ENCODE measurements at regions not wholly inside any gene's neighbourhood (a gene's known extent, or its start where the extent isn't known, plus 50 kb on each side); places are given as distances from the start of the nearest gene placed in this dataset.

GRCh38 chr21:19767546-19767945 is 1230.7 kb upstream of the NCAM2 start:
- no peak for DNase-seq (ENCODE audit: low spot score)

GRCh38 chr21:19771881-19772280 is 1226.3 kb upstream of the NCAM2 start:
- Histone ChIP-seq H2AK5ac (ENCODE audit: low read depth, low read length) (no peak overlapping the region), H3K27ac (replicated peaks; ENCODE audit: low read length) (no peak overlapping the region), H3K36me3 (replicated peaks in 1 of 2; ENCODE audit: control insufficient read depth in 2 of 2, insufficient read depth in 2 of 2, low read length in 2 of 2) (no peaks in the 10 kb centered on the region), H3K4me3 (ENCODE audit: low read length in 2 of 2) (no peak overlapping the region), H2AFZ (ENCODE audit: low read length) (no peak overlapping the region), H3K4me1 (ENCODE audit: control insufficient read depth in 2 of 2, insufficient read depth in 1 of 2, low read depth in 1 of 2, low read length in 2 of 2) (no peaks in the 10 kb centered on the region), H4K91ac (ENCODE audit: low read depth, low read length, poor library complexity) (no peak overlapping the region), H3K4ac (ENCODE audit: low read length) (no peak overlapping the region), H3K9me3 (replicated peaks in 1 of 2; ENCODE audit: control insufficient read depth in 2 of 2, insufficient read depth in 1 of 2, low read depth in 1 of 2, low read length in 2 of 2) (no peaks in the 10 kb centered on the region), H2BK5ac (ENCODE audit: low read length) (no peak overlapping the region), H3K23ac (ENCODE audit: low read depth, low read length, poor library complexity) (no peak overlapping the region), H3K79me1 (ENCODE audit: low read depth, low read length) (no peaks in the 10 kb centered on the region), H2BK120ac (ENCODE audit: low read depth, low read length) (no peak overlapping the region), H3K27me3 (ENCODE audit: control insufficient read depth in 3 of 3, insufficient read depth in 3 of 3, low read depth in 1 of 3, low read length in 3 of 3) (no peaks in the 10 kb centered on the region), H3K4me2 (ENCODE audit: insufficient read depth, low read length, poor library complexity, severe bottlenecking) (no peak overlapping the region), H3K18ac (ENCODE audit: low read length) (no peak overlapping the region), H3K9ac (ENCODE audit: low read depth, low read length, poor library complexity) (no peak overlapping the region), H4K8ac (ENCODE audit: low read depth, low read length) (no peak overlapping the region), H3K14ac (ENCODE audit: low read length) (no peak overlapping the region), H2BK15ac (ENCODE audit: low read length) (no peak overlapping the region), H2BK12ac (ENCODE audit: low read length) (no peak overlapping the region)
- no CpG with 5 or more reads among the region's 2 CpGs for WGBS, 2 donors (ENCODE audit: extremely low coverage in 2 of 2, insufficient read length in 2 of 2, insufficient replicate concordance in 1 of 2)
- no peak for DNase-seq (ENCODE audit: low spot score)

More at GRCh38 chr21:19767546-19767945, 1230.7 kb upstream of the NCAM2 start:
- no peak overlapping the region for H2AFZ ChIP-seq (ENCODE audit: low read length)
- H3K27me3 ChIP-seq (ENCODE audit: control insufficient read depth in 3 of 3, insufficient read depth in 3 of 3, low read depth in 1 of 3, low read length in 3 of 3): no peaks in the 10 kb centered on the region
- H3K4ac ChIP-seq (ENCODE audit: low read length): no peak overlapping the region
- H3K9me3 ChIP-seq (replicated peaks in 1 of 2; ENCODE audit: control insufficient read depth in 2 of 2, insufficient read depth in 1 of 2, low read depth in 1 of 2, low read length in 2 of 2): no peaks in the 10 kb centered on the region
- H2BK5ac ChIP-seq (ENCODE audit: low read length): no peak overlapping the region
- no peak overlapping the region for H3K27ac ChIP-seq (replicated peaks; ENCODE audit: low read length)
- WGBS, 2 donors (ENCODE audit: extremely low coverage in 2 of 2, insufficient read length in 2 of 2, insufficient replicate concordance in 1 of 2): no CpG with 5 or more reads among the region's 1 CpG
- no peak overlapping the region for H4K8ac ChIP-seq (ENCODE audit: low read depth, low read length)
- H3K23ac ChIP-seq (ENCODE audit: low read depth, low read length, poor library complexity): no peak overlapping the region
- H3K9ac ChIP-seq (ENCODE audit: low read depth, low read length, poor library complexity): no peak overlapping the region
- H3K4me2 ChIP-seq (ENCODE audit: insufficient read depth, low read length, poor library complexity, severe bottlenecking): no peak overlapping the region
- H3K79me1 ChIP-seq (ENCODE audit: low read depth, low read length): no peaks in the 10 kb centered on the region
- H3K14ac ChIP-seq (ENCODE audit: low read length): no peak overlapping the region
- H3K4me3 ChIP-seq (ENCODE audit: low read length in 2 of 2): no peak overlapping the region
- H2AK5ac ChIP-seq (ENCODE audit: low read depth, low read length): no peak overlapping the region
- no peak overlapping the region for H4K91ac ChIP-seq (ENCODE audit: low read depth, low read length, poor library complexity)
- no peaks in the 10 kb centered on the region for H3K4me1 ChIP-seq (ENCODE audit: control insufficient read depth in 2 of 2, insufficient read depth in 1 of 2, low read depth in 1 of 2, low read length in 2 of 2)
- no peak overlapping the region for H3K18ac ChIP-seq (ENCODE audit: low read length)
- H2BK15ac ChIP-seq (ENCODE audit: low read length): no peak overlapping the region
- no peaks in the 10 kb centered on the region for H3K36me3 ChIP-seq (replicated peaks in 1 of 2; ENCODE audit: control insufficient read depth in 2 of 2, insufficient read depth in 2 of 2, low read length in 2 of 2)
- H2BK12ac ChIP-seq (ENCODE audit: low read length): no peak overlapping the region
- no peak overlapping the region for H2BK120ac ChIP-seq (ENCODE audit: low read depth, low read length)

GRCh38 chr21:19776076-19776475 is 1222.1 kb upstream of the NCAM2 start:
- H2AK5ac ChIP-seq (ENCODE audit: low read depth, low read length): no peak overlapping the region
- no peak overlapping the region for H2BK5ac ChIP-seq (ENCODE audit: low read length)
- H2BK12ac ChIP-seq (ENCODE audit: low read length): no peak overlapping the region
- no peak overlapping the region for H3K4me2 ChIP-seq (ENCODE audit: insufficient read depth, low read length, poor library complexity, severe bottlenecking)
- no peak overlapping the region for H4K91ac ChIP-seq (ENCODE audit: low read depth, low read length, poor library complexity)
- no peak overlapping the region for H3K4me3 ChIP-seq (ENCODE audit: low read length in 2 of 2)
- H3K36me3 ChIP-seq (replicated peaks in 1 of 2; ENCODE audit: control insufficient read depth in 2 of 2, insufficient read depth in 2 of 2, low read length in 2 of 2): no peaks in the 10 kb centered on the region
- H3K18ac ChIP-seq (ENCODE audit: low read length): no peak overlapping the region
- no peaks in the 10 kb centered on the region for H3K4me1 ChIP-seq (ENCODE audit: control insufficient read depth in 2 of 2, insufficient read depth in 1 of 2, low read depth in 1 of 2, low read length in 2 of 2)
- no peak overlapping the region for H2BK15ac ChIP-seq (ENCODE audit: low read length)
- H3K4ac ChIP-seq (ENCODE audit: low read length): no peak overlapping the region
- H3K14ac ChIP-seq (ENCODE audit: low read length): no peak overlapping the region
- no peaks in the 10 kb centered on the region for H3K27me3 ChIP-seq (ENCODE audit: control insufficient read depth in 3 of 3, insufficient read depth in 3 of 3, low read depth in 1 of 3, low read length in 3 of 3)
- no peaks in the 10 kb centered on the region for H3K79me1 ChIP-seq (ENCODE audit: low read depth, low read length)
- H3K27ac ChIP-seq (replicated peaks; ENCODE audit: low read length): no peak overlapping the region
- no CpG with 5 or more reads among the region's 1 CpG for WGBS, 2 donors (ENCODE audit: extremely low coverage in 2 of 2, insufficient read length in 2 of 2, insufficient replicate concordance in 1 of 2)
- no peak overlapping the region for H2BK120ac ChIP-seq (ENCODE audit: low read depth, low read length)
- no peak overlapping the region for H3K9ac ChIP-seq (ENCODE audit: low read depth, low read length, poor library complexity)
- DNase-seq (ENCODE audit: low spot score): no peak
- no peak overlapping the region for H4K8ac ChIP-seq (ENCODE audit: low read depth, low read length)
- H3K9me3 ChIP-seq (replicated peaks in 1 of 2; ENCODE audit: control insufficient read depth in 2 of 2, insufficient read depth in 1 of 2, low read depth in 1 of 2, low read length in 2 of 2): no peaks in the 10 kb centered on the region
- no peak overlapping the region for H3K23ac ChIP-seq (ENCODE audit: low read depth, low read length, poor library complexity)
- H2AFZ ChIP-seq (ENCODE audit: low read length): no peak overlapping the region

- Histone ChIP-seq H3K18ac (ENCODE audit: low read length) (no peak overlapping the region), H4K8ac (ENCODE audit: low read depth, low read length) (no peak overlapping the region), H3K9ac (ENCODE audit: low read depth, low read length, poor library complexity) (no peak overlapping the region), H2BK120ac (ENCODE audit: low read depth, low read length) (no peak overlapping the region), H3K4me1 (ENCODE audit: control insufficient read depth in 2 of 2, insufficient read depth in 1 of 2, low read depth in 1 of 2, low read length in 2 of 2) (no peaks in the 10 kb centered on the region), H2BK5ac (ENCODE audit: low read length) (no peak overlapping the region), H3K79me1 (ENCODE audit: low read depth, low read length) (no peaks in the 10 kb centered on the region), H3K4me3 (ENCODE audit: low read length in 2 of 2) (no peak overlapping the region), H3K9me3 (replicated peaks in 1 of 2; ENCODE audit: control insufficient read depth in 2 of 2, insufficient read depth in 1 of 2, low read depth in 1 of 2, low read length in 2 of 2) (no peaks in the 10 kb centered on the region), H2AFZ (ENCODE audit: low read length) (no peak overlapping the region), H3K23ac (ENCODE audit: low read depth, low read length, poor library complexity) (no peak overlapping the region), H2BK15ac (ENCODE audit: low read length) (no peak overlapping the region), H3K4ac (ENCODE audit: low read length) (no peak overlapping the region), H3K27me3 (ENCODE audit: control insufficient read depth in 3 of 3, insufficient read depth in 3 of 3, low read depth in 1 of 3, low read length in 3 of 3) (no peaks in the 10 kb centered on the region), H3K36me3 (replicated peaks in 1 of 2; ENCODE audit: control insufficient read depth in 2 of 2, insufficient read depth in 2 of 2, low read length in 2 of 2) (no peaks in the 10 kb centered on the region), H3K27ac (replicated peaks; ENCODE audit: low read length) (no peak overlapping the region), H2BK12ac (ENCODE audit: low read length) (no peak overlapping the region), H4K91ac (ENCODE audit: low read depth, low read length, poor library complexity) (no peak overlapping the region), H3K4me2 (ENCODE audit: insufficient read depth, low read length, poor library complexity, severe bottlenecking) (no peak overlapping the region), H3K14ac (ENCODE audit: low read length) (no peak overlapping the region), H2AK5ac (ENCODE audit: low read depth, low read length) (no peak overlapping the region)
- no CpG with 5 or more reads among the region's 7 CpGs for WGBS, 2 donors (ENCODE audit: extremely low coverage in 2 of 2, insufficient read length in 2 of 2, insufficient replicate concordance in 1 of 2)
- DNase-seq (ENCODE audit: low spot score): no peak
These were observed 1216.1 kb upstream of the NCAM2 start for GRCh38 chr21:19781881-19782652.

All from neuronal stem cell (in vitro differentiated cells).